ENCODE measurements at regions not wholly inside any gene's neighbourhood (a gene's known extent, or its start where the extent isn't known, plus 50 kb on each side); places are given as distances from the start of the nearest gene placed in this dataset.

DNA sequence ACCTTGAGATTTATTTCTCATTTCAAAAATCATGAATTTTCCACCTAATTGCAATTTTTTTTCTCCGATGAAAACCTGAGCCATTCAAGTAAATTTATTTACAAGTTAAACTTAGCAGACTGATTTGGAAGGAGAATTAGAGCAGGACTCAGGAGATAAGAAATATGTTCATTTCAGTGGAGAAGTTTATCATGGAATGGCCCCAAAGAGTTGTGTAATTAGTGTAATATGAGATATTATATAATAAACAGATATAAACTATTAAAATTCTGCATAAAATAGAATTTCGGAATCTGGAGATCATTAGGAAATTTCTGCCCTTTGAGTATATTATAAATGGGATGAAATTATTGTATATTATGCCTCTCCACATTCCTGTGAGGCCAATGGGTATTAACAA, 596.8 kb downstream of the QKI start:
- intact Hi-C loops (cut with micrococcal nuclease; ENCODE audit: unreplicated experiment), result no loop called here
- no TSS peak for BruUV-seq (replicated peaks)
- CTCF ChIA-PET, result no interaction called here
- Mint-ChIP-seq H3K4me3 (ENCODE audit: low read depth, unreplicated experiment) (no peak overlapping the region), H3K36me3 (ENCODE audit: insufficient read depth, unreplicated experiment) (no peaks in the 10 kb centered on the region), H3K9me3 (ENCODE audit: low read depth, unreplicated experiment) (peaks cover 15% of the 10 kb centered on the region), H3K27me3 (ENCODE audit: unreplicated experiment) (peaks cover 16% of the 10 kb centered on the region), H3K27ac (ENCODE audit: unreplicated experiment) (no peak overlapping the region), H3K4me1 (ENCODE audit: low read depth, unreplicated experiment) (no peaks in the 10 kb centered on the region)
- no peak for DNase-seq
- TF ChIP-seq, protein P1, sequence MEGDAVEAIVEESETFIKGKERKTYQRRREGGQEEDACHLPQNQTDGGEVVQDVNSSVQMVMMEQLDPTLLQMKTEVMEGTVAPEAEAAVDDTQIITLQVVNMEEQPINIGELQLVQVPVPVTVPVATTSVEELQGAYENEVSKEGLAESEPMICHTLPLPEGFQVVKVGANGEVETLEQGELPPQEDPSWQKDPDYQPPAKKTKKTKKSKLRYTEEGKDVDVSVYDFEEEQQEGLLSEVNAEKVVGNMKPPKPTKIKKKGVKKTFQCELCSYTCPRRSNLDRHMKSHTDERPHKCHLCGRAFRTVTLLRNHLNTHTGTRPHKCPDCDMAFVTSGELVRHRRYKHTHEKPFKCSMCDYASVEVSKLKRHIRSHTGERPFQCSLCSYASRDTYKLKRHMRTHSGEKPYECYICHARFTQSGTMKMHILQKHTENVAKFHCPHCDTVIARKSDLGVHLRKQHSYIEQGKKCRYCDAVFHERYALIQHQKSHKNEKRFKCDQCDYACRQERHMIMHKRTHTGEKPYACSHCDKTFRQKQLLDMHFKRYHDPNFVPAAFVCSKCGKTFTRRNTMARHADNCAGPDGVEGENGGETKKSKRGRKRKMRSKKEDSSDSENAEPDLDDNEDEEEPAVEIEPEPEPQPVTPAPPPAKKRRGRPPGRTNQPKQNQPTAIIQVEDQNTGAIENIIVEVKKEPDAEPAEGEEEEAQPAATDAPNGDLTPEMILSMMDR (IDR thresholded peaks at IDR 0.05; ENCODE audit: unreplicated experiment), result no peak

DNA sequence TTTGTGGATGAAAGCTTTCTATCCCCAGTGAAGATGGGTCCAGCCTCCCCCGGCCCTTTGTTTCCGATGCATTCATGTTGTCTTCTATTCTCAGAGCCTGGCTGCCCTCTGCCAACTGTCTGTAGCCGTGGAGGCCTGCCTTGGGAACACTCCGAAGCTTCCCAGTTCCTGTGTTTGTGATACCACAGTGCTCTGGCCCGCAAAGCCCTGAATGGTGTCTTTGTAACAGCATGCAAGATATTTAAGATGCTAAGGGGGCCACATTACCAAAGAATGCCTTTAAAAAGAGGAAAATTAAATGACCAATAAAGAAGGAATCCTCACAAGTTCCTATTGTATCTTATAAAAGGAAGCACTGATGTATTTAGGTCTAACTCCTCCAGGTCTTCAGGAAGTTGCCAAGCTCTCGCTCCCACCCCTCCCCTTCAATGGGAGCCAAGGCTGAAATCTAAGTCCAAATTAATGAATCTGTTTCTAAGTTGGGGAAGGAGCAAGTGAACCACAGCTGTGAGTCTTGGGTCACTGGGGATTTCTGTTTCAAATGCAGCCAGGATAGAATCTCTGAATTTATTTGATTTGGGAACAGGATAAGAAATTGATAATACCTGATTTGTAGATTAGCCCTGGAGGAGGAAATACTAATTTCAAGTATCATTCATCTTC, 596.1 kb downstream of the QKI start:
- DNase-seq, result no peak
- Mint-ChIP-seq H3K4me1 (ENCODE audit: low read depth, unreplicated experiment) (peaks cover 2% of the 10 kb centered on the region), H3K36me3 (ENCODE audit: insufficient read depth, unreplicated experiment) (no peaks in the 10 kb centered on the region), H3K27me3 (ENCODE audit: unreplicated experiment) (peaks cover 16% of the 10 kb centered on the region), H3K9me3 (ENCODE audit: low read depth, unreplicated experiment) (peaks cover 12% of the 10 kb centered on the region), H3K27ac (ENCODE audit: unreplicated experiment) (no peak overlapping the region), H3K4me3 (ENCODE audit: low read depth, unreplicated experiment) (no peak overlapping the region)
- intact Hi-C loops (cut with micrococcal nuclease; ENCODE audit: unreplicated experiment), result no loop called here
- TF ChIP-seq, protein P1 (IDR thresholded peaks at IDR 0.05; ENCODE audit: unreplicated experiment), result no peak
- no TSS peak for BruUV-seq (replicated peaks)
- CTCF ChIA-PET, result no interaction called here

DNA sequence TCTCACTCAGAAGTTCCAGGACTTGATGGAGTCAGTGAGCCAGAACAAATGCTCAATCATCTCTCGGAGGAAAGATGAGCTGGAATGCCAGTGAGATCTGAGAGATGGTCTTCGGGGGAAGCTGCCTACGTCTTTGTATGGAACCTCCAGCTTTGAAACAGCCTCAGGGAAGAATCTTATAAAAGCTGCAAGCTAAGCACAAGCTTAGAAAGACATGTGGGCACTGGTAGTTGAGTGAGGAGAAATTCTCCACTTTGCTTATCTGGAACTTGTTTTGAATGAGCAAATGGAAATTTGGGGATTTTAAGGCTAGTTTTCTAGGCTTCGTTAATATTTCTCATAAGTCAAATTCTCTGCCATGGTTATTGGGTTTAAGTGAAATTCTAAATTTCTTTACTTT, 594.4 kb downstream of the QKI start:
- Mint-ChIP-seq H3K27ac (ENCODE audit: unreplicated experiment) (no peak overlapping the region), H3K36me3 (ENCODE audit: insufficient read depth, unreplicated experiment) (no peaks in the 10 kb centered on the region), H3K4me1 (ENCODE audit: low read depth, unreplicated experiment) (peaks cover 7% of the 10 kb centered on the region), H3K9me3 (ENCODE audit: low read depth, unreplicated experiment) (peaks cover 12% of the 10 kb centered on the region), H3K4me3 (ENCODE audit: low read depth, unreplicated experiment) (no peak overlapping the region), H3K27me3 (ENCODE audit: unreplicated experiment) (peaks cover 16% of the 10 kb centered on the region)
- DNase-seq, result no peak
- intact Hi-C loops (cut with micrococcal nuclease; ENCODE audit: unreplicated experiment), result no loop called here
- BruUV-seq (replicated peaks), result no TSS peak
- TF ChIP-seq, protein P1 (IDR thresholded peaks at IDR 0.05; ENCODE audit: unreplicated experiment), result no peak
- CTCF ChIA-PET, result no interaction called here

DNA sequence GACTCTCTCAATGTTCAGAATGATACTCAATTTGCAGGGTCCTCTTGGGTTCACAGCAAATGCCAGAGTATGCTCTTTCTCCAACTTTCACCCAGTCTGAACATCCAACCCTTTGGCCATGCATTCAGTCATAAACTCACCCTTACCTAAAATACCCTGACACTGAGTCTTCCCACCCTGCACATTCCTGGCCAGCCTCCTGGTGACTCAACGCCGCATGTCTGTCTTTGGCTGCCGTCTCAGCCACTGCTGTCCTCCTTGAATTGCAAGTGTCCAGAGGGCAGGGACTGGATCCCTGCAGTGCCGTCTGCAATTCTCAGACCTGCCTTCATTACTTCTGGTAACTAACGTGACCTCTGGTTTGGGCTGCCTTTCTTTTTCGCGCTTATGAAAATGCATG, 593.4 kb downstream of the QKI start:
- BruUV-seq (replicated peaks), result no TSS peak
- Mint-ChIP-seq H3K27me3 (ENCODE audit: unreplicated experiment) (peaks cover 16% of the 10 kb centered on the region), H3K4me3 (ENCODE audit: low read depth, unreplicated experiment) (no peak overlapping the region), H3K4me1 (ENCODE audit: low read depth, unreplicated experiment) (peaks cover 7% of the 10 kb centered on the region), H3K9me3 (ENCODE audit: low read depth, unreplicated experiment) (peaks cover 12% of the 10 kb centered on the region), H3K36me3 (ENCODE audit: insufficient read depth, unreplicated experiment) (no peaks in the 10 kb centered on the region), H3K27ac (ENCODE audit: unreplicated experiment) (no peak overlapping the region)
- intact Hi-C loops (cut with micrococcal nuclease; ENCODE audit: unreplicated experiment), result no loop called here
- TF ChIP-seq, protein P1 (IDR thresholded peaks at IDR 0.05; ENCODE audit: unreplicated experiment), result no peak
- CTCF ChIA-PET, result no interaction called here
- DNase-seq, result no peak
